ENCODE measurements at regions not wholly inside any gene's neighbourhood (a gene's known extent, or its start where the extent isn't known, plus 50 kb on each side); places are given as distances from the start of the nearest gene placed in this dataset.

DNA sequence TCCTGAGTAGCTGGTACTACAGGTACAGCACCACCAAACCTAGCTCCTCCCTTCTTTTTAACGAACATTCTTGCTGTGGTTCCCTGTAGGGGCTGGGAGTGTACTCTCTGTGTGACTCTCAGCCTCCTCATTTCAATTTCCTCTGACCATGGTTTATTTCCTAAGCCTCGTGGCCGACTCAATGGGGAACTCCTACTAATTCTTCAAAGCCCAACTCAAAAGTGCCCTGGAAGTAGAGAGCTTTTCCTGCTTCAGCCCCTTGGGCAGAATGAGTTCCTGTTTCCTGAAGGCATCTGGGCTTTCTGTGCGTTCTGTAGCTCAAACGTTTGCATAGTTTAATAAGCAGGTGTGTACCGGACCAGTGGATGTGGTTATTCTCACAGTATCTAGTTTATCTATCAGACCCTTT, 70.9 kb upstream of the ACOT11 start:
- TF ChIP-seq POLR2A (IDR thresholded peaks at IDR 0.05; ENCODE audit: low read depth, low read length) = no peak
- no peak for TF ChIP-seq TAF1 (IDR thresholded peaks at IDR 0.05; ENCODE audit: borderline replicate concordance, low read depth, low read length)
- no peak for TF ChIP-seq POLR2AphosphoS5 (IDR thresholded peaks at IDR 0.05; ENCODE audit: low read depth, low read length)

Data from GM12892 (cell line).